ENCODE measurements at regions not wholly inside any gene's neighbourhood (a gene's known extent, or its start where the extent isn't known, plus 50 kb on each side); places are given as distances from the start of the nearest gene placed in this dataset.
"Not testable (repeated sequence)": the region's sequence is repeated elsewhere in the genome, so short reads cannot be mapped to it uniquely, and the experiment has no call there.

GRCh38 chr2:122808286-122808969 is 1053.0 kb downstream of the TSN start:
- no peak overlapping the region for H3K27ac Mint-ChIP-seq
- POLR2A ChIA-PET, result no interaction called here

GRCh38 chr2:122812214-122812613 is 1056.8 kb downstream of the TSN start:
- H3K4me1 Mint-ChIP-seq (ENCODE audit: low read depth); H3K27me3 Mint-ChIP-seq (ENCODE audit: low read depth); H3K36me3 Mint-ChIP-seq (ENCODE audit: low read depth); POLR2A ChIA-PET; DNase-seq; ATAC-seq; CTCF ChIA-PET; H3K4me3 Mint-ChIP-seq; H3K27ac Mint-ChIP-seq: not testable (repeated sequence)
- H3K9me3 Mint-ChIP-seq (ENCODE audit: insufficient read depth), result peaks cover 28% of the 10 kb centered on the region

More at GRCh38 chr2:122808286-122808969, 1053.0 kb downstream of the TSN start:
- Mint-ChIP-seq H3K9me3 (ENCODE audit: insufficient read depth) (peaks cover 33% of the 10 kb centered on the region), H3K36me3 (ENCODE audit: low read depth) (no peaks in the 10 kb centered on the region), H3K27me3 (ENCODE audit: low read depth) (no peaks in the 10 kb centered on the region), H3K4me3 (no peak overlapping the region), H3K4me1 (ENCODE audit: low read depth) (no peaks in the 10 kb centered on the region)
- ATAC-seq (no peak), DNase-seq (no peak)
- CTCF ChIA-PET, result no interaction called here

GRCh38 chr2:122815120-122815519 is 1059.7 kb downstream of the TSN start:
- Mint-ChIP-seq H3K36me3 (ENCODE audit: low read depth) (no peaks in the 10 kb centered on the region), H3K27me3 (ENCODE audit: low read depth) (no peaks in the 10 kb centered on the region), H3K4me1 (ENCODE audit: low read depth) (no peaks in the 10 kb centered on the region), H3K27ac (no peak overlapping the region), H3K4me3 (no peak overlapping the region), H3K9me3 (ENCODE audit: insufficient read depth) (peaks cover 23% of the 10 kb centered on the region)
- DNase-seq (no peak), ATAC-seq (no peak)
- CTCF ChIA-PET, result no interaction called here
- POLR2A ChIA-PET, result no interaction called here

DNA sequence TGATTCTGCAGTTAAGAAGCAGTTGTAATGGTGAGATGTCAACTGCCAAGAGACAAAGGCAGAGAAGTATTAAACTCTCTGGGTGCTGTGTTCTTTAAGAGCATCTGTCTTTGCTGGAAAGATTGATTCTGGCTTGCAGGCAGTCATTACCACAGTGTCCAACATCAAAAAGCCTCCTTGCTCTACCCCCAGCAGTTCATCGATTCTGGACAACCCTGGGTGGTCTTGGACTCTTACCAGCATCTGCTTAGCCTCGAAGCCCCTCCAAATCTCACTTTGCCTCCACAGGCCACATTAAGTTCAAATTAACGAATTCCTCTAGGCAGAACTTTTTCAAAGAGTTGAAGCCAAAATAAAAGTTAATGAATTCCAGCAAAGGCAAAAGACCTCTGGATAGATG is 1061.4 kb downstream of the TSN start:
- Mint-ChIP-seq H3K36me3 (ENCODE audit: low read depth) (no peaks in the 10 kb centered on the region), H3K27me3 (ENCODE audit: low read depth) (no peaks in the 10 kb centered on the region), H3K4me3 (no peak overlapping the region), H3K4me1 (ENCODE audit: low read depth) (no peaks in the 10 kb centered on the region), H3K27ac (no peak overlapping the region), H3K9me3 (ENCODE audit: insufficient read depth) (peaks cover 13% of the 10 kb centered on the region)
- POLR2A ChIA-PET, result no interaction called here
- DNase-seq (no peak), ATAC-seq (no peak)
- CTCF ChIA-PET, result no interaction called here

DNA sequence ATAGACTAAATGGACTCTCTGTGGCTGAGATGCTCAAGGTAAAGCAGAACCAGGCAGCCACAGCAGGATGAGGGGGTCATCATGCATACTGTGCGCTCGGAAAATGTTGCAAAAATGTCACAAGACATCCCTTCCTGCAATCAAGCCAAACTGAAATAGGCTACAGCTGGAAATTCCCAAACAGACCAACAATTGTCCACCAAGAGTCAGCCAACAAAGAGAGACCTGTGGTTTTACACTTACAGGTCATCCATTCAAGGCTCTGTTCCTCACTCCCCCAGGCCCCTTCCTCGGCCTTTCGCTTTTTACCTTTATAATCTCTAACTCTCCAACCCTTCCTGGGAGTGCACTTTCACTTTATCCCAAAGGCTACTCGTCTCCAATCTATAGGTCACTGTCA is 1066.9 kb downstream of the TSN start:
- H3K4me1 Mint-ChIP-seq (ENCODE audit: low read depth), result no peaks in the 10 kb centered on the region
- no peak overlapping the region for H3K4me3 Mint-ChIP-seq
- no peaks in the 10 kb centered on the region for H3K36me3 Mint-ChIP-seq (ENCODE audit: low read depth)
- POLR2A ChIA-PET, result no interaction called here
- H3K9me3 Mint-ChIP-seq (ENCODE audit: insufficient read depth), result peaks cover 13% of the 10 kb centered on the region
- H3K27ac Mint-ChIP-seq, result no peak overlapping the region
- DNase-seq (no peak), ATAC-seq (no peak)
- CTCF ChIA-PET, result no interaction called here
- H3K27me3 Mint-ChIP-seq (ENCODE audit: low read depth), result no peaks in the 10 kb centered on the region

DNA sequence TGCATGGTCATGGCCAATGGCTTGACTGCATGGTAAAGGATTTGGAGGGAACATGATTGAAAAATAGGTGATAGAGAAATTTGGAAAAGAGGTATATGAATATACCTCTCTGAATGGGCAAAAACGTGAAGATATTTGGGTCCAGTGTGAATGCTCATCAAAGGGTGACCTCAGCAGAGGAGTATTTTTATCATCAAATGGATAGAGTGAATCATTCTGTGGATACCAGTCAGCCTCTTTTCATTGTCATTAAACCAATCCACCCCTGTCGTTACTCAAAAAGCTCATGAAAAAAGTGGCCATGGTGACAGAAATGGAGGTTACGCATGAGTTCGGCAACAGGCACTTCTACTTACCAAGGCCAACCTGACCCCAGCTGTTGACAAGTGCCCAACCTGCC is 1074.7 kb downstream of the TSN start:
- CTCF ChIA-PET, result no interaction called here

DNA sequence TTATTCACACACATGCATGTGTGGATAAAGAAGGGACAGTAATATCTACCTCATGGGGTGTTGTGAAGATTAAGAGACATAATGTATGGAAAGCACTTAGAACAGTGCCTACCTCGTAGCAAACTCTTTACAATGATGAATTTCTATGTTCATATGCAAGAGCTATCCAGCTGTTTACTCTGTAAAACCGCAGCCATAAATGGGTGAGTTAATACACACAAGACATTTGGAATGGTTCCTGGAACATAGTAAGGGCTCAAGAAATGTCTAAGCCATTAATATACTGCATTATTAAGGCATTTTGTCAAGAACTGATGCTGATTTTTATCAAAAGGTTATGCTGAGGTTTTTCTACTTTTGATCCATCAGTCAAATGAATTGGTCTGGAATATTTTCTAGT is 1076.2 kb downstream of the TSN start:
- ChIA-PET CTCF (no interaction called here), POLR2A (no interaction called here)
- Mint-ChIP-seq H3K4me1 (ENCODE audit: low read depth) (no peaks in the 10 kb centered on the region), H3K4me3 (no peak overlapping the region), H3K27me3 (ENCODE audit: low read depth) (no peaks in the 10 kb centered on the region), H3K27ac (no peak overlapping the region), H3K36me3 (ENCODE audit: low read depth) (no peaks in the 10 kb centered on the region), H3K9me3 (ENCODE audit: insufficient read depth) (no peaks in the 10 kb centered on the region)
- ATAC-seq, result no peak
- no peak for DNase-seq

More for the DNA sequence above, 1074.7 kb downstream of the TSN start:
- H3K4me1 Mint-ChIP-seq (ENCODE audit: low read depth), result no peaks in the 10 kb centered on the region
- no peaks in the 10 kb centered on the region for H3K36me3 Mint-ChIP-seq (ENCODE audit: low read depth)
- ATAC-seq (no peak), DNase-seq (no peak)
- H3K9me3 Mint-ChIP-seq (ENCODE audit: insufficient read depth), result no peaks in the 10 kb centered on the region
- POLR2A ChIA-PET, result no interaction called here
- H3K27me3 Mint-ChIP-seq (ENCODE audit: low read depth), result no peaks in the 10 kb centered on the region
- H3K27ac Mint-ChIP-seq, result no peak overlapping the region
- H3K4me3 Mint-ChIP-seq, result no peak overlapping the region

- no peaks in the 10 kb centered on the region for H3K9me3 Mint-ChIP-seq (ENCODE audit: insufficient read depth)
- H3K4me3 Mint-ChIP-seq, result no peak overlapping the region
- ATAC-seq (no peak), DNase-seq (no peak)
- ChIA-PET CTCF (no interaction called here), POLR2A (no interaction called here)
- H3K36me3 Mint-ChIP-seq (ENCODE audit: low read depth), result no peaks in the 10 kb centered on the region
- no peak overlapping the region for H3K27ac Mint-ChIP-seq
- H3K4me1 Mint-ChIP-seq (ENCODE audit: low read depth), result no peaks in the 10 kb centered on the region
- no peaks in the 10 kb centered on the region for H3K27me3 Mint-ChIP-seq (ENCODE audit: low read depth)
These were observed 1088.1 kb downstream of the TSN start for GRCh38 chr2:122843503-122843902.

GRCh38 chr2:122851161-122851560 is 1095.7 kb downstream of the TSN start:
- Mint-ChIP-seq H3K4me3 (no peak overlapping the region), H3K4me1 (ENCODE audit: low read depth) (no peaks in the 10 kb centered on the region), H3K9me3 (ENCODE audit: insufficient read depth) (peaks cover 5% of the 10 kb centered on the region), H3K36me3 (ENCODE audit: low read depth) (no peaks in the 10 kb centered on the region), H3K27me3 (ENCODE audit: low read depth) (no peaks in the 10 kb centered on the region), H3K27ac (no peak overlapping the region)
- DNase-seq (no peak), ATAC-seq (no peak)
- ChIA-PET POLR2A (no interaction called here), CTCF (no interaction called here)

DNA sequence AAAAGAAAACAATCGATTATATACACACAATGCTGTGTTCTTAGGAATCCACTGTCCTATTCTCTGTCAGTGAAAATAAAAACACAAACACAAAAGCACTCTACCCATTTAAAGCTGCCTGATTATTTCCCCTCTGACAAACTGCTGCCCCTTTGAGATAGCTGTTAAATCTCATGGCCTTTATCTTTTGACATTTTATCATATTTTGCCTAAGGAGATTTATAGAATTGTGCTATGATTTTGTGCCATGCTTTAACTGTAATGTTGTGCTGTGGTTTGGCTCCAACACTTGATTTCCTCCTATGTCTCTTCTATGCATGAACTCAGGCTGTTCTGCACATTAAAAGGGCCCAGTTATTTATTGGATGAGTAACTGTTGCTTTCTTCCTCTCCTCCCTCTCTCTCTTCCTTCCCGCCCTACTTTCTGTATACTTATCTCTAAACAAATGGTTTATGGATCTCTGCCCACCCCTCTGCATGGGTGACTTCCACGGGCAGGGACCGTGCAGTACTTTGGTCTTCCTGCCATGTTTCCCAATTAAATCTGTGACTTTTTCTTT is 1096.6 kb downstream of the TSN start:
- no peaks in the 10 kb centered on the region for H3K4me1 Mint-ChIP-seq (ENCODE audit: low read depth)
- ATAC-seq (no peak), DNase-seq (no peak)
- ChIA-PET CTCF (no interaction called here), POLR2A (no interaction called here)
- no peaks in the 10 kb centered on the region for H3K27me3 Mint-ChIP-seq (ENCODE audit: low read depth)
- H3K27ac Mint-ChIP-seq, result no peak overlapping the region
- H3K36me3 Mint-ChIP-seq (ENCODE audit: low read depth), result no peaks in the 10 kb centered on the region
- H3K4me3 Mint-ChIP-seq, result no peak overlapping the region
- peaks cover 5% of the 10 kb centered on the region for H3K9me3 Mint-ChIP-seq (ENCODE audit: insufficient read depth)

- no peak for DNase-seq
- no peak overlapping the region for H3K27ac Mint-ChIP-seq
- ChIA-PET POLR2A (no interaction called here), CTCF (no interaction called here)
- no peaks in the 10 kb centered on the region for H3K9me3 Mint-ChIP-seq (ENCODE audit: insufficient read depth)
- no peaks in the 10 kb centered on the region for H3K4me1 Mint-ChIP-seq (ENCODE audit: low read depth)
- ATAC-seq, result no peak
- H3K4me3 Mint-ChIP-seq, result no peak overlapping the region
- no peaks in the 10 kb centered on the region for H3K36me3 Mint-ChIP-seq (ENCODE audit: low read depth)
- H3K27me3 Mint-ChIP-seq (ENCODE audit: low read depth), result no peaks in the 10 kb centered on the region
These were observed 1101.2 kb downstream of the TSN start for GRCh38 chr2:122856696-122857095.

DNA sequence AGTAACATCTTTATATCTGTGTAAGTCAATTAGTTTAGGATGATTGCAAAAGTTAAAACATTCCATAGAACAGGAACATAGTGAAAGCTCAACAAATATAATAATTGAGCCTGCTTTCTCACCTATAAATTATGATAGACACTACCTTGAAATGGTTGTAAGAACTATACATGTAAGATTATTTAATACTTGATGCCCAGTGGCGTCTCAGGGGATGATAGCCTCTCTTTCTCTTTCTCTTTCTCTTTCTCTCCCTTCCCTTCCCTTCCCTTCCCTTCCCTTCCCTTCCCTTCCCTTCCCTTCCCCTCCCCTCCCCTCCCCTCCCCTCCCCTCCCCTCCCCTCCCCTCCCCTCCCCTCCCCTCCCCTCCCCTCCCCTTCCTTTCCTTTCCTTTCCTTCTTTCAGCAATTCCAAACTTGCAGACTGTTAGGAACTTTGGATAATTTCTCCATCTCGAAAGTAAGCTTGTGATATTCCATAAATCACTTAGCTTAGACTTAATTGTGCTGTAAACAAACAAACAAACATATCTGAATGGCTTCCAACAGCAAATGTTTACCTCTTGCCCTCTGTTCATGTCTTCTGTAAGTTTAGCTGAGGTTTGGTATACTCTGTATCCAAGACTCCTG is 1102.7 kb downstream of the TSN start:
- no peak overlapping the region for H3K27ac Mint-ChIP-seq
- no peaks in the 10 kb centered on the region for H3K36me3 Mint-ChIP-seq (ENCODE audit: low read depth)
- no peaks in the 10 kb centered on the region for H3K4me1 Mint-ChIP-seq (ENCODE audit: low read depth)
- no peaks in the 10 kb centered on the region for H3K27me3 Mint-ChIP-seq (ENCODE audit: low read depth)
- no peak overlapping the region for H3K4me3 Mint-ChIP-seq
- ChIA-PET CTCF (no interaction called here), POLR2A (no interaction called here)
- DNase-seq, result no peak
- no peaks in the 10 kb centered on the region for H3K9me3 Mint-ChIP-seq (ENCODE audit: insufficient read depth)
- no peak for ATAC-seq

DNA sequence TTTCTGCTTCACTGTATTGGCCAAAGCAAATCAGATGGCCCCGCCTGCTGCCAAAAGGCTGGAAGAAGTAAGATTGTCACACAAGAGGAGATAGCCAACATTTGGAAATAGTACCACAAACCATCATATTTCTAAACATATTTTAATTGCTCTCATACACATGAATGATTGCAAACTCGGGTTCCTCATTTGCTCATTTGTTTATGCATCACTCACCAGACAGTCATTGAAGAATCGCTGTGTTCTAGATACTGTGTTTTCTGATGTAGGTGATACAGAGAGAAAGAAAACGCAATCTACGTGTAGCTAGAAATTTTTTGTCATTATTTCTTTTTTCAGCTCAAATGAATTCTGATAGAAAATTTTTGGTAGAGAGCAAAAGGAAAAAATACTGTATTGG is 1103.4 kb downstream of the TSN start:
- H3K27me3 Mint-ChIP-seq (ENCODE audit: low read depth), result no peaks in the 10 kb centered on the region
- CTCF ChIA-PET, result no interaction called here
- H3K27ac Mint-ChIP-seq, result no peak overlapping the region
- no peaks in the 10 kb centered on the region for H3K36me3 Mint-ChIP-seq (ENCODE audit: low read depth)
- ATAC-seq, result no peak
- POLR2A ChIA-PET, result no interaction called here
- H3K4me1 Mint-ChIP-seq (ENCODE audit: low read depth), result no peaks in the 10 kb centered on the region
- no peak overlapping the region for H3K4me3 Mint-ChIP-seq
- H3K9me3 Mint-ChIP-seq (ENCODE audit: insufficient read depth), result no peaks in the 10 kb centered on the region
- DNase-seq, result no peak

Data from activated CD8-positive, alpha-beta T cell treated with anti-CD3 and anti-CD28 coated beads, Interleukin-2, amount 10 ng/mL, durations not matched to agents 7 days and 5 days (primary cell).